ENCODE measurements at regions not wholly inside any gene's neighbourhood (a gene's known extent, or its start where the extent isn't known, plus 50 kb on each side); places are given as distances from the start of the nearest gene placed in this dataset.

DNA sequence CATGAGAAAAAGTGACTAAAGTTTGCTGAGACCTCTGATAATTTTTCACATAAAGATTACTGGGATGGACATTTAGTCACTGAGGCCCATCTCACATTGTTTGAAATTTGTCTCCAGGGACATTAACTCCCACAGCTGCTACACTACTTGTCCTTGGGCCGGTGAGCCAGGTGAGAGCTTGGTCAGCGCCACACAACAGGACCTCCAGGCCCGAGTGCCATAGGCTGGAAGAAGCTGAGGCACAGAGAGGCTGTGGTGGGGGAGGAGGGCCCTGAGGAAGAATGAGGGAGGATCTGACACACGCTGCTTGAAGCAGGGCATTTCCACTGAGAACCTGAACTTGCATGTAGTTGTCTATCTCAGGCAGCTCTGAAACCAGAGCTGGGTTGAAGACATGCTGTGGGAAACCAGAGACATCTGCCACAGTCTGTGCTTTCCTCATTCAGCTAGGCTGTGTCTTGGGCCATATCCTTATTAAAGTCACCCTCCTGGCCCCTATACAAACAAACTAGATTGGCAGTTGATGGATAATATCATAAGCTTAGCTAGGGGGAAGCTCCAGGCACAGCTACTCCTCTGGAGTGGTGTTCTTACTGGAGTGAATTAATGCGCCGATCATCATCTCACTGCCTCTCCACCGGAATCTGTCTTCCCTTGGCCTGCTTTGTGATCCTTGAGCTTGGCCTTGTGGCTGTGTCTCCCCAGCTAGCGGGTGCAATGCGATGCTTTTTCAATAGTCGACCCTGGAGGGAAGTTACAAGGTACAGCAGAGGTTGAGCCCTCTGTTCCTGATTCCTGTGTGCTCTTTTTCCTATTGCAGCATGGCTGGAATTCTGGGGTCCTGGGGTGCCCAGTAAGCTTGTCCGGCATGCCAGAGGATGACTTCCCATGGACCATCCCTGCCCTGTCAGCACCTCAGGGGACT lies 225.3 kb upstream of the B3GAT1 start:
- no peaks in the 10 kb centered on the region for H3K9me3 ChIP-seq
- no peak for TF ChIP-seq POLR2A (IDR thresholded peaks at IDR 0.05)
- TF ChIP-seq, protein P1, sequence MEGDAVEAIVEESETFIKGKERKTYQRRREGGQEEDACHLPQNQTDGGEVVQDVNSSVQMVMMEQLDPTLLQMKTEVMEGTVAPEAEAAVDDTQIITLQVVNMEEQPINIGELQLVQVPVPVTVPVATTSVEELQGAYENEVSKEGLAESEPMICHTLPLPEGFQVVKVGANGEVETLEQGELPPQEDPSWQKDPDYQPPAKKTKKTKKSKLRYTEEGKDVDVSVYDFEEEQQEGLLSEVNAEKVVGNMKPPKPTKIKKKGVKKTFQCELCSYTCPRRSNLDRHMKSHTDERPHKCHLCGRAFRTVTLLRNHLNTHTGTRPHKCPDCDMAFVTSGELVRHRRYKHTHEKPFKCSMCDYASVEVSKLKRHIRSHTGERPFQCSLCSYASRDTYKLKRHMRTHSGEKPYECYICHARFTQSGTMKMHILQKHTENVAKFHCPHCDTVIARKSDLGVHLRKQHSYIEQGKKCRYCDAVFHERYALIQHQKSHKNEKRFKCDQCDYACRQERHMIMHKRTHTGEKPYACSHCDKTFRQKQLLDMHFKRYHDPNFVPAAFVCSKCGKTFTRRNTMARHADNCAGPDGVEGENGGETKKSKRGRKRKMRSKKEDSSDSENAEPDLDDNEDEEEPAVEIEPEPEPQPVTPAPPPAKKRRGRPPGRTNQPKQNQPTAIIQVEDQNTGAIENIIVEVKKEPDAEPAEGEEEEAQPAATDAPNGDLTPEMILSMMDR (IDR thresholded peaks at IDR 0.05) = no peak
- 66% methylated on average over 8 of the region's 11 CpGs for WGBS (ENCODE audit: insufficient coverage, low coverage, low lambda C conversion rate, missing lambda C conversion rate)

DNA sequence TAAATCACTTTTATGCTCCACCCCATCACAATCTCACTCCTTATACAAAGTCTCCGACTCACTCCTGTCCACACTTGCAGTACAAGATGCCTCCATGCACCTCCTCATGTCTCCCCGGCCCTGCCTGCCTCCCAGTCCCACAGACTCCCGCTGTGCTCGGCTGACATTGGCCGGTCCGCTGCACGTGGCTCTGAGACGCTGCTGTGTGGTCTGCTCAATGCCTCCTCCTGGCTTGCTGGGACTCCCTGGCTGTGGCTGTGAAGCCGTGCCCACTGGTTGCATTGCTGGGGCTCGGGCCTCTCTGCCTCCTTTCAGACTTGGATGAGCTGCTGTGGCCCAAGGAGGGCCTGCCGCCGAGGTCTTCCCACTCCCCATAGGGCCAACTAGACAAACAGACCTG lies 224.0 kb upstream of the B3GAT1 start:
- Histone ChIP-seq H3K4me1 (no peaks in the 10 kb centered on the region), H3K27ac (no peak overlapping the region), H3K36me3 (no peaks in the 10 kb centered on the region), H3K4me3 (no peak overlapping the region), H3K9me3 (no peaks in the 10 kb centered on the region), H3K27me3 (no peaks in the 10 kb centered on the region)
- DNase-seq (no peak), ATAC-seq (no peak)
- 81% methylated on average over 10 of the region's 12 CpGs for WGBS (ENCODE audit: insufficient coverage, low coverage, low lambda C conversion rate, missing lambda C conversion rate)
- intact Hi-C loops (cut with DNase I) = no loop called here
- TF ChIP-seq, protein P1 (IDR thresholded peaks at IDR 0.05) = no peak
- TF ChIP-seq POLR2A (IDR thresholded peaks at IDR 0.05) = no peak

More for the DNA sequence above, 225.3 kb upstream of the B3GAT1 start:
- DNase-seq (no peak), ATAC-seq (no peak)
- intact Hi-C loops (cut with DNase I) = no loop called here
- Histone ChIP-seq H3K36me3 (no peaks in the 10 kb centered on the region), H3K27me3 (no peaks in the 10 kb centered on the region), H3K27ac (no peak overlapping the region), H3K4me1 (no peaks in the 10 kb centered on the region), H3K4me3 (no peak overlapping the region)

DNA sequence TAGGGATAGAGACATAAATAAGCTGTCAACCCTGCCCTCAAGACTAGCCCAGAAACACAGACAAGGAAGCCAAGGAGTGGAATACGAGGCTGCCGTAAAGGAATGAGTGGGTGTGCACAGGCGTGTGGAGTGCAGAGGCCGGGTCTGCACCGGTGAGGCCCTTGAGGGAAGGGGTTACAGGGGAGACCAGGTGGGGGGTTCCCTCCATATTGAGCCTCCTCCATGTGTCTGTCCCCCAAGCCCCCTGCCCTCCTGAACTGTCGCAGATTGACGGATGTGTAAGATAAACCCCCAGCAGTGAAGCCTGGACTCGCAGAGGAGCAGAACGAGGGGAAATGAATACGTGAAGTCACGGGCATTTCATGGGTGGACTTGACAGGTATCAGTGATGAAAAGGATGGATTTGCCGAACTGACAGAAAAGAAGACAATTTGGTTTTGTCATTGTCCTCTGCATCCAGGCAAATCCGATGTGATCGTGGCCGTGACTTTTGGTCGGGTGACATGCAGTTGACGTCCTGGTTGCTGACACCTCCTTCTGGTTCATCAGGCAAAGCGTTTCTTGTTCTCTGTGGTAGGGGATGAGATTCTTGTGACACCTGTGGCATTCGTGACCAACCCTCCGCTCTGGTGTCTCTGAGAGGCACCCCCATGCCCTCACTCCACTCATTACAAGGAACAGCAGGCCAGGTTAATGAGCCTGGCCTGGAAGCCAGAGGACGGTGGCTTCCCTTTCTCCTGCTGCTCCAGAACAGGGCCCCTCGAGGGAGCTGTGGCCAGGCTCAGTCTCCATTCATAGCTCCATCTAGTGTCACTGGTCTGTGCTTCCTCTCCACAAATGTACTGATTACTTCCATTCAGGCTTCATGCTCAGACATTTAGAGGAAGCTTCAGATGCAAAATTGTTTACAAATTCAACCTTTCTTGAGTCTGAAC lies 223.1 kb upstream of the B3GAT1 start:
- TF ChIP-seq POLR2A (IDR thresholded peaks at IDR 0.05) = no peak
- TF ChIP-seq, protein P1 (IDR thresholded peaks at IDR 0.05) = no peak
- DNase-seq = no peak
- no peak for ATAC-seq
- intact Hi-C loops (cut with DNase I) = no loop called here
- Histone ChIP-seq H3K27ac (no peak overlapping the region), H3K4me3 (no peak overlapping the region), H3K9me3 (no peaks in the 10 kb centered on the region), H3K4me1 (no peaks in the 10 kb centered on the region), H3K27me3 (no peaks in the 10 kb centered on the region), H3K36me3 (no peaks in the 10 kb centered on the region)
- 61% methylated on average over 16 of the region's 22 CpGs for WGBS (ENCODE audit: insufficient coverage, low coverage, low lambda C conversion rate, missing lambda C conversion rate)

DNA sequence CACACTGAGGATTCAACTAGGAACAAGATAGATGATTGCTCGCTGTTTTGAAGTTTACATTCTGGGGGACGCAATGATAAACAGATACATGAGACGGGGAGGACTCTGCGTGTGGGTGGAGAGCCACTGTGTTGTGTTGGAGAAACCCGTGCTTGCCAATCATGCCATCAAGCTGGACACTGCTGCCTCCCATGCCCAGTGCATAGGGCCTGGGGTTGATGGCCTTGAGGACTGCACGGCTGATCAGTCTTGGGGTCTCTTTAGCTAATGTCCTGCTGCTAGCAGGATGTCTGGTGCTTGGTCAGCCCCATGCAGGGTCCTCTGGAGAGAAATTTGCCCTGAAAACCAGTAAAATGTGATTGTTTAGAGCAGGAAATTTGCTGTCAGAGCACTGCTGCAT lies 221.2 kb upstream of the B3GAT1 start:
- WGBS (ENCODE audit: insufficient coverage, low coverage, low lambda C conversion rate, missing lambda C conversion rate) = 86% methylated on average over 5 of the region's 6 CpGs

More for the DNA sequence above, 221.2 kb upstream of the B3GAT1 start:
- no peak for ATAC-seq
- TF ChIP-seq, protein P1 (IDR thresholded peaks at IDR 0.05) = no peak
- no peak for TF ChIP-seq POLR2A (IDR thresholded peaks at IDR 0.05)
- no peak for DNase-seq
- H3K9me3 ChIP-seq = no peaks in the 10 kb centered on the region
- intact Hi-C loops (cut with DNase I) = no loop called here
- H3K4me1 ChIP-seq = no peaks in the 10 kb centered on the region
- H3K27me3 ChIP-seq = no peaks in the 10 kb centered on the region
- H3K27ac ChIP-seq = no peak overlapping the region
- H3K4me3 ChIP-seq = no peak overlapping the region
- H3K36me3 ChIP-seq = no peaks in the 10 kb centered on the region

Measured in right lobe of liver (tissue), 6 donors.